NCI-H526 treated with DMSO at 0.1 percent for 48 hours (cell line): ENCODE measurements at regions not wholly inside any gene's neighbourhood (a gene's known extent, or its start where the extent isn't known, plus 50 kb on each side); places are given as distances from the start of the nearest gene placed in this dataset.
"Not testable (repeated sequence)": the region's sequence is repeated elsewhere in the genome, so short reads cannot be mapped to it uniquely, and the experiment has no call there.

Experiments used
- DNase-seq: peaks from one replicate; lab custom pipeline; 2025; lab: John Stamatoyannopoulos, UW

- DNase-seq: no peak
These were observed 162.8 kb downstream of the SMAD6 start for GRCh38 chr15:66864871-66865281.

- no peak for DNase-seq
These were observed 163.9 kb downstream of the SMAD6 start for GRCh38 chr15:66865622-66866611.

- no peak for DNase-seq
These were observed 164.6 kb downstream of the SMAD6 start for GRCh38 chr15:66866656-66867055.

- DNase-seq: no peak
These were observed 166.9 kb downstream of the SMAD6 start for GRCh38 chr15:66868918-66869317.

GRCh38 chr15:66870880-66871388 is 168.9 kb downstream of the SMAD6 start:
- no peak for DNase-seq

GRCh38 chr15:66872405-66872804 is 170.4 kb downstream of the SMAD6 start:
- DNase-seq: no peak

GRCh38 chr15:66873331-66873730 is 171.3 kb downstream of the SMAD6 start:
- not testable (repeated sequence) for DNase-seq

GRCh38 chr15:66873856-66874255 is 171.8 kb downstream of the SMAD6 start:
- no peak for DNase-seq

GRCh38 chr15:66875588-66876420 is 173.8 kb downstream of the SMAD6 start:
- no peak for DNase-seq

GRCh38 chr15:66876421-66876730 is 174.3 kb downstream of the SMAD6 start:
- no peak for DNase-seq

- no peak for DNase-seq
These were observed 174.9 kb downstream of the SMAD6 start for GRCh38 chr15:66876731-66877476.

GRCh38 chr15:66877477-66878271 is 175.6 kb downstream of the SMAD6 start:
- no peak for DNase-seq

GRCh38 chr15:66878761-66879160 is 176.7 kb downstream of the SMAD6 start:
- no peak for DNase-seq

- DNase-seq: no peak
These were observed 177.7 kb downstream of the SMAD6 start for GRCh38 chr15:66879531-66880368.

- no peak for DNase-seq
These were observed 178.5 kb downstream of the SMAD6 start for GRCh38 chr15:66880380-66881155.

- no peak for DNase-seq
These were observed 179.3 kb downstream of the SMAD6 start for GRCh38 chr15:66881173-66881905.

GRCh38 chr15:66882251-66883020 is 180.4 kb downstream of the SMAD6 start:
- DNase-seq: no peak
